ENCODE measurements at regions not wholly inside any gene's neighbourhood (a gene's known extent, or its start where the extent isn't known, plus 50 kb on each side); places are given as distances from the start of the nearest gene placed in this dataset.

DNA sequence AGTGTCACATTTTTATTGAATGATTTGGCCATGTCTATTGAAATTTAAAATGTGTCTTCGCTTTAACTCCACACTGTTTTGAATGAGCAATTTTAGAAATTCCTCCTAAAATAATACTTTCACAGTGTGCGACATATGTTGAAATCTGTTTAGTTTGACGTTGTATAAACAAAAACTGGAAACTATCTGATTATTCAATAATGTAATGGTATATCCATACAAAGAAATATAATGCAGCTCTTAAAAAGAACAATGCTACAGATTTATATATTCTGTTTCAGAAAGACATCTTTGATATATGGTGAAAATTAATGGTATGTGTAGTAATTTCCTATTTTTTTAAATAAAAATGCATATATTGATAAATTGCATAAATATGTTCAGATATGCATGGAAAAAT is 268.7 kb upstream of the SORL1-AS1 start:
- H3K27me3 ChIP-seq: no peaks in the 10 kb centered on the region
- no peaks in the 10 kb centered on the region for H3K36me3 ChIP-seq
- no peaks in the 10 kb centered on the region for H3K4me1 ChIP-seq
- H3K27ac ChIP-seq: no peak overlapping the region
- H3K9ac ChIP-seq (ENCODE audit: low read depth in 2 of 2, low read length in 2 of 2): no peak overlapping the region
- intact Hi-C loops (cut with DNase I): no loop called here
- no peaks in the 10 kb centered on the region for H3K9me3 ChIP-seq
- DNase-seq: no peak
- TF ChIP-seq, protein P1, sequence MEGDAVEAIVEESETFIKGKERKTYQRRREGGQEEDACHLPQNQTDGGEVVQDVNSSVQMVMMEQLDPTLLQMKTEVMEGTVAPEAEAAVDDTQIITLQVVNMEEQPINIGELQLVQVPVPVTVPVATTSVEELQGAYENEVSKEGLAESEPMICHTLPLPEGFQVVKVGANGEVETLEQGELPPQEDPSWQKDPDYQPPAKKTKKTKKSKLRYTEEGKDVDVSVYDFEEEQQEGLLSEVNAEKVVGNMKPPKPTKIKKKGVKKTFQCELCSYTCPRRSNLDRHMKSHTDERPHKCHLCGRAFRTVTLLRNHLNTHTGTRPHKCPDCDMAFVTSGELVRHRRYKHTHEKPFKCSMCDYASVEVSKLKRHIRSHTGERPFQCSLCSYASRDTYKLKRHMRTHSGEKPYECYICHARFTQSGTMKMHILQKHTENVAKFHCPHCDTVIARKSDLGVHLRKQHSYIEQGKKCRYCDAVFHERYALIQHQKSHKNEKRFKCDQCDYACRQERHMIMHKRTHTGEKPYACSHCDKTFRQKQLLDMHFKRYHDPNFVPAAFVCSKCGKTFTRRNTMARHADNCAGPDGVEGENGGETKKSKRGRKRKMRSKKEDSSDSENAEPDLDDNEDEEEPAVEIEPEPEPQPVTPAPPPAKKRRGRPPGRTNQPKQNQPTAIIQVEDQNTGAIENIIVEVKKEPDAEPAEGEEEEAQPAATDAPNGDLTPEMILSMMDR (IDR thresholded peaks at IDR 0.05): no peak
- no peak overlapping the region for H3K4me3 ChIP-seq

DNA sequence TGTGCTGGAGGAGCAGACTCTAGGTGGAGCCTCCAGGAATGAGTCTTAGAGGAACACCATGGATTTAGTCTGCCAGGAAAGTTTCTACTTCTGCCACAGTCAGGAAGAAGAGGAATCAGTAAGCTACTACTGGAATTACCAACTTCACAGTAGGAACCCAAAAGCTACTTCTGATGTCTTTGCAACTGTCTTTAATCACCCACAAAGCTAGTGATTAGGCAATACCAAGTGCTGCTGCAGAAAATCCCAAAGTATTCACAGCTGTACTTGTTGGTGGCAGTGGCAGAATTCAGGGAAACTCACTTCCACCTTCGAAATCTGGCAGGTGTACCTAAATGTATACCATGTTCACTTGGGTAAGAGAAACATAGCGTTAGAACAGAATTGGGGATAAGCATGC is 264.5 kb upstream of the SORL1-AS1 start:
- TF ChIP-seq, protein P1 (IDR thresholded peaks at IDR 0.05): no peak
- intact Hi-C loops (cut with DNase I): no loop called here
- no peak for DNase-seq
- H3K9ac ChIP-seq (ENCODE audit: low read depth in 2 of 2, low read length in 2 of 2): no peak overlapping the region
- no peaks in the 10 kb centered on the region for H3K4me1 ChIP-seq
- H3K36me3 ChIP-seq: no peaks in the 10 kb centered on the region
- no peaks in the 10 kb centered on the region for H3K27me3 ChIP-seq
- H3K4me3 ChIP-seq: no peak overlapping the region
- no peak overlapping the region for H3K27ac ChIP-seq
- no peaks in the 10 kb centered on the region for H3K9me3 ChIP-seq

DNA sequence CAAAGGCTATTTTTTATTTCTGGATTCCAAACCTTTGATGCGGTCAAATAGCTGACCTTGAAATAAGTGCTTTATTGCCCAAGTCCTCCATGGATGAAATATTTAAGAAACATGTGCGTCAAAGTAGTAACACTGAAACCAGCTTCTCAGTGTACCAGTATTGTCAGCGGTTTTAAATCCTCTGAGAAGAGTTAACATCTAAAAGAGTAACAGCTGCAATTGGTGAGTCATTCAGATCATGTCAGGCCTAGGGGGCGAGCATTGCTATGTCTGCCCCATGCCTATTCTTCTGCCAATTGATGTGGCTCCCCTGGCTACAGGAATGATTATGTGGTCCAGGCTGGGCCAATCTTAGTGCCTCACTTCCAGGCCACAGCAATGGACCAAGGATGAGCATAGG is 263.3 kb upstream of the SORL1-AS1 start:
- no peaks in the 10 kb centered on the region for H3K4me1 ChIP-seq
- no peaks in the 10 kb centered on the region for H3K27me3 ChIP-seq
- no peak for DNase-seq
- TF ChIP-seq, protein P1 (IDR thresholded peaks at IDR 0.05): no peak
- H3K27ac ChIP-seq: no peak overlapping the region
- H3K9ac ChIP-seq (ENCODE audit: low read depth in 2 of 2, low read length in 2 of 2): no peak overlapping the region
- intact Hi-C loops (cut with DNase I): no loop called here
- H3K36me3 ChIP-seq: no peaks in the 10 kb centered on the region
- H3K9me3 ChIP-seq: no peaks in the 10 kb centered on the region
- H3K4me3 ChIP-seq: no peak overlapping the region

GRCh38 chr11:121715405-121715804 is 262.6 kb upstream of the SORL1-AS1 start:
- H3K36me3 ChIP-seq: no peaks in the 10 kb centered on the region
- no peak overlapping the region for H3K4me3 ChIP-seq
- H3K9me3 ChIP-seq: no peaks in the 10 kb centered on the region
- no peak overlapping the region for H3K9ac ChIP-seq (ENCODE audit: low read depth in 2 of 2, low read length in 2 of 2)
- intact Hi-C loops (cut with DNase I): no loop called here
- no peaks in the 10 kb centered on the region for H3K27me3 ChIP-seq
- TF ChIP-seq, protein P1 (IDR thresholded peaks at IDR 0.05): no peak
- DNase-seq: no peak
- H3K4me1 ChIP-seq: no peaks in the 10 kb centered on the region
- no peak overlapping the region for H3K27ac ChIP-seq

DNA sequence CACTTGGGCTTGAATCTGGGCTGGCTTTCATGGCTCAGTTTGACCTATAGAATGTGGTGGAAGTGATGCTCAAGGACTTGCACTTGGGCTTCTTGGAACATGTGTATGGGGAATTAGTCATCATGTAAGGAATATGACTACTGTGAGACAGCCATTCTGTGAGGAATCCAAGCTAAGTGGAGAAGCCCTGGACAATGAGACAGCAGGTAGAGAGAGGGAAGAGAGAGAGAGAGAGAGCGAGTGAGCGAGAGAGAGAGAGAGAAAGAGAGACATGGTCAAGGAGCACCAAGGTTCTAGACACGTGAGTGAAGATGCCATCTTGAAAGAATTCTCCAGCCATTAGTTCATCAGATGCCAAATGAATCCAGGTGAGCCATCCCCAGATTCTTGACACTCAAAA is 261.6 kb upstream of the SORL1-AS1 start:
- Histone ChIP-seq H3K9ac (ENCODE audit: low read depth in 2 of 2, low read length in 2 of 2) (no peak overlapping the region), H3K9me3 (no peaks in the 10 kb centered on the region), H3K27me3 (no peaks in the 10 kb centered on the region), H3K4me1 (no peaks in the 10 kb centered on the region), H3K4me3 (no peak overlapping the region), H3K27ac (no peak overlapping the region), H3K36me3 (no peaks in the 10 kb centered on the region)
- intact Hi-C loops (cut with DNase I): no loop called here
- TF ChIP-seq, protein P1 (IDR thresholded peaks at IDR 0.05): no peak
- DNase-seq: no peak

DNA sequence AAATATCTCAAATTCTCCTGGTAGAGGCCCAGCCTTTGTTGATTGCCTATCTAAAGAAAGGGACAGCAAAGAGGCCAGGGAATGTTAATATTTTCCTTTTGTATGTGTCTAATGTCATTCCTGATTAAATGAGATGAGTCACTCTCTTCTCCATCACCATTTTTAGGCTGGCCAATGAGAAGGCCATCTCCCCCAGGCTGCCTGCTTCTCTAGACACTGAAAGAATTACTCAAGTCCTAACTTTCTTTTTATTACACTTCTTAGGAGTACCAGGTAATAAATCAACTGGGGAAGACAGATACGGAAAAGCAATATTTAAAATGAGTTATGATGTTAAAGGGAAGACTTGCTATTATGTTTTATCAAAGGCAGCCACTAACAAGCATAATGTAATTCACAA is 259.2 kb upstream of the SORL1-AS1 start:
- Histone ChIP-seq H3K4me1 (no peaks in the 10 kb centered on the region), H3K27ac (no peak overlapping the region), H3K36me3 (no peaks in the 10 kb centered on the region), H3K9me3 (no peaks in the 10 kb centered on the region), H3K27me3 (no peaks in the 10 kb centered on the region), H3K4me3 (no peak overlapping the region), H3K9ac (ENCODE audit: low read depth in 2 of 2, low read length in 2 of 2) (no peak overlapping the region)
- DNase-seq: no peak
- TF ChIP-seq, protein P1 (IDR thresholded peaks at IDR 0.05): no peak
- intact Hi-C loops (cut with DNase I): no loop called here

Measured in colonic mucosa (tissue), 4 donors.